Eye (tissue), 1 donor: ENCODE measurements at regions not wholly inside any gene's neighbourhood (a gene's known extent, or its start where the extent isn't known, plus 50 kb on each side); places are given as distances from the start of the nearest gene placed in this dataset.

Source experiments
- DNase-seq: peaks from one replicate; pipeline ENCODE4 v3.0.0-alpha.2; 2015

GRCh38 chr7:41059796-41060195 is 643.1 kb downstream of the INHBA start:
- DNase-seq = no peak

GRCh38 chr7:41058986-41059741 is 643.7 kb downstream of the INHBA start:
- no peak for DNase-seq

GRCh38 chr7:41054960-41055661 is 647.8 kb downstream of the INHBA start:
- no peak for DNase-seq

GRCh38 chr7:41053820-41054219 is 649.1 kb downstream of the INHBA start:
- DNase-seq = no peak

GRCh38 chr7:41052736-41053135 is 650.2 kb downstream of the INHBA start:
- no peak for DNase-seq

- no peak for DNase-seq
Measured at GRCh38 chr7:41052201-41052600, 650.7 kb downstream of the INHBA start.

- peak; percentile 69 for DNase-seq
Measured at GRCh38 chr7:41051535-41051934, 651.4 kb downstream of the INHBA start.

GRCh38 chr7:41051062-41051461 is 651.8 kb downstream of the INHBA start:
- no peak for DNase-seq

- DNase-seq = no peak
Measured at GRCh38 chr7:41048771-41049170, 654.1 kb downstream of the INHBA start.

GRCh38 chr7:41047789-41048191 is 655.1 kb downstream of the INHBA start:
- DNase-seq = peak; percentile 23

GRCh38 chr7:41047211-41047610 is 655.7 kb downstream of the INHBA start:
- no peak for DNase-seq

- no peak for DNase-seq
Measured at GRCh38 chr7:41046776-41047175, 656.1 kb downstream of the INHBA start.

- no peak for DNase-seq
Measured at GRCh38 chr7:41046221-41046761, 656.6 kb downstream of the INHBA start.

GRCh38 chr7:41045556-41046123 is 657.2 kb downstream of the INHBA start:
- no peak for DNase-seq

GRCh38 chr7:41039981-41040380 is 662.9 kb downstream of the INHBA start:
- no peak for DNase-seq

- no peak for DNase-seq
Measured at GRCh38 chr7:41039386-41039953, 663.4 kb downstream of the INHBA start.

GRCh38 chr7:41038211-41038610 is 664.7 kb downstream of the INHBA start:
- DNase-seq = no peak

GRCh38 chr7:41037691-41038090 is 665.2 kb downstream of the INHBA start:
- DNase-seq = no peak

GRCh38 chr7:41035794-41036193 is 667.1 kb downstream of the INHBA start:
- DNase-seq = peak; percentile 48

- DNase-seq = no peak
Measured at GRCh38 chr7:41033500-41033899, 669.4 kb downstream of the INHBA start.

GRCh38 chr7:41030673-41031072 is 672.2 kb downstream of the INHBA start:
- DNase-seq = no peak

- no peak for DNase-seq
Measured at GRCh38 chr7:41029072-41029499, 673.8 kb downstream of the INHBA start.

GRCh38 chr7:41028580-41028979 is 674.3 kb downstream of the INHBA start:
- no peak for DNase-seq
